ENCODE measurements at regions not wholly inside any gene's neighbourhood (a gene's known extent, or its start where the extent isn't known, plus 50 kb on each side); places are given as distances from the start of the nearest gene placed in this dataset.
"Not testable (repeated sequence)": the region's sequence is repeated elsewhere in the genome, so short reads cannot be mapped to it uniquely, and the experiment has no call there.

DNA sequence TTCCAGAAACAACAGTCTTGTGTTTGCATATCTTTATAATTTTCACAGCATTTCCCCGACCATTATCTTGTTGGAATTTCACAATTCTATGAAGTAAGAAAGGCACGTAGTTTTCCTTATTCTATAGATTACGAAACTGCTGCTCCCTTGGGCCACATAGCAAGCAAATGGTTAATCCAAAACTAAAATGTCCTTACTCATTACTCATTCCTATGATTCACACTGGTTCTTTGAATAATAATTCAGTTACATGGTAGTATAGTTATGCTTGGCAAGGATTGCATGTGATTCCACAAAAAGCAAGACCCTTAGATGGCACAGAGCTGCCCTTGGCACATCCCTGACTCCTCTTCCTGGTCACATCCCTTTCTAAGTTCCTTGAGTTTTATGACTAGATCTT lies 51.2 kb downstream of the OR13H1 start:
- no peak for DNase-seq (ENCODE audit: low spot score)

DNA sequence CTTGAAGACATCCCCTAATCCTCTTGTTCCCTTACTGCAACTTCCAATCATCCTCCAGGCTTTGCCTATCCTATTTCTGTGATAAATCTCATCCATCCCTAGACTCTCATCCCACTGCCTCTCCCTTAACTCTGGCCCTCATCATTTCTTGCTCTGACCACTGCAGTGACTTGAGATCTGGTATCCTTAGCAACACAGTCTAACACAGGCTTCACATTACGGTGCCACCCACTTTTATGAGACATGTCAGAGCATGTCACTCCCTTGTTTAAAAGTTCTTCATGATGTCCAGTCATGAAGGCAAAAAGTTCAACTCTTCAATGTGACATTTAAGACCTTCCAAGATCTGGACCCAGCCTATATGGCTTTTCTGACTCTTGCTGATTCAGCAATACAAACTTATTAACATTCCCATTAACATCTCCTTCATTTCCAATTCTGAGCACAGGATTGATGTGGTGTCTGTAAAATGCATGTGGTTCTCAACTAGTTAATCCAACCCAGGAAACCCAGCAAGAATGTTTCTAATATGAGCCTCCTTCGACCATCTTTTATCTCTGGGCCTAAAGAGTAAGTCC lies 64.0 kb downstream of the OR13H1 start:
- no peak for DNase-seq (ENCODE audit: low spot score)

DNA sequence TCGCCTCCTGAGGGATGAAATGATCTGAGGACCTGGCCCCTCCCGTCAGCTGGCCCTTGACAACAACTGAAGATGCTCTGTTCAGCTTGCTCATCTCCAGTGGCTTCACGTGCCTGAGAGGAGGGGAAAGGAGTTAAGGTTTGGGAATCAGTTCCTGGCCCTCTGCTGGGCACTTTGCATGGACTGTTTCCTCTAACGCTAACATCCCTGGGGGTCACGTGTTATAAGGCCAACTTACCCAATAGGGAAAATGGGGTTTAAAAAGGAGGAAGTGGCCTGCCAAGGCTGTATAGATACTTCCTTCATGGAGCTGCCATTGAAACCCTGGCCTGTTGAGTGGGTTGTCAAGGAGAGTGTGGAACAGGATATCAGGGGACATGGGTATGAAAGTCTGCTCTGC lies 65.6 kb downstream of the OR13H1 start:
- DNase-seq (ENCODE audit: low spot score) = no peak

DNA sequence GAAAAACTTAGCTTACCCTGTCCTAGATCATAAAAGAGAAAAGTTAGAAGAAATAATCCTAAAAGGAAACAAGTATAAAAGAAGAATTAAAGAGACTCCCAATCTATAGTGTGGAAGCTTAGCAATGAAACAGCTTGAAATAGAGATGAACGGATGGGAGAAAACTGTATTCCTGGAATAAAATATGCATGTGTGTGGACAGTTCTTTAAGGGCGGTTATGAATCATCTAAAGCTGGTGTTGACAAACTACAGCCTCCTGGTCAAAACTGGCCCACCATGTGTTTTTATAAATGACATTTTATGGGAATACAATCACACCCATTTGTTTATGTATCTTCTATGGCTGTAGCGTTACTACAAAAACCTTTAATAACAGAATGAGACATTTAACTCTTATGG lies 69.4 kb downstream of the OR13H1 start:
- no peak for DNase-seq (ENCODE audit: low spot score)

DNA sequence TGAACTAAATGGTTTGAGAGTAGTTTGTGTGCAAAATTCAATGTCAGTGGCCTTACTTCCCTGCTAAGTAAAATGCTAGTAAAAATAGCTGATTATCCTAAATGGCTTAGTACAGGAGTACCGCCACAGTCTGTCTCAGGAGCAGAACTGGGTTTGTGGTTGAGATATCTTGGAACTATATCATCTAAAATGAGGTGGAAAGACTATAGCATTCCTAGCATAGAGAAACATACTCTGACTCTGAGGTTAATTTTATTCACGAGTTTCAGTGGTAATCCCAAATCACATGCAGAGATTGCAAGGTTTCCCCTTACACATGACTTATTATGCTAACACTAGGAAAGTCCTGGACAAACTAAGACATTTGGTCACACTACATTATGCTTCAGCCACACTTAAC lies 70.4 kb downstream of the OR13H1 start:
- DNase-seq (ENCODE audit: low spot score) = no peak

DNA sequence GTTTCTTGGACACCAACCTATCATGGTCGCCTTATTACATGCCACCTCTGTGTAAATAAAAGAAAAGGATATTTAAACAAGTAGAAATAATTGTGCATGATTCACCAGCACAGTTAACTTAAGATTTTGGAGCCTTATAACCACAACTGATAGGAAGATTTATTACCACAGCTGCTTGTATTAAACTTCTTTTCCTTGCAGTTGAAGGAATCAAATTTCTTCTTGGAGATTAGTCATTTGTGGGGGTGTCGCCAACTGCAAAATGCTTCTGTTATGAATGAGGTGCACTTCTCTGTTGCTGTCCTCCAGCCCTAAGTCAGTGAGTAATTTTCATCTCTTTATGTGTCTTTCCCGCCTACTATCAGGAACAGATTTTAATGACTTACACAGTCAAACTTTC lies 73.3 kb downstream of the OR13H1 start:
- no peak for DNase-seq (ENCODE audit: low spot score)

DNA sequence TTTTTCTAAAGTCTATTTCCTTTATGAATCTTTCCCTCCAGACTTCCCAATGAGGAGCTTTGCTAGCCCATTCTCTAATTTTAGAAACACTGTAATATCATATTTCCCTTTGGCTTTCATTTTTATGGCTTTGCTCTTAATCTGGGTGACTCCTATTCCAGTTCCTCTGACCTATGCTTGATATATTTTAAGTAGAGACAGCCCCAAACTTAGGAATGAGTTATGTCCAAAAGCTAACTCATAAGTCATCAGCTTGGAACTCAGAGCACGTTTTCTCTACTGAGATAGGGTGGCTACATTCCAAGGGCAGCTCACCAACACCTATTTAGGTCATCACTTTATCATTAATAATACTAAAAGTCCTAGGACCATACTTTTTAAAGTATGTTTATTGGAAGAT lies 77.8 kb downstream of the OR13H1 start:
- DNase-seq (ENCODE audit: low spot score) = no peak

DNA sequence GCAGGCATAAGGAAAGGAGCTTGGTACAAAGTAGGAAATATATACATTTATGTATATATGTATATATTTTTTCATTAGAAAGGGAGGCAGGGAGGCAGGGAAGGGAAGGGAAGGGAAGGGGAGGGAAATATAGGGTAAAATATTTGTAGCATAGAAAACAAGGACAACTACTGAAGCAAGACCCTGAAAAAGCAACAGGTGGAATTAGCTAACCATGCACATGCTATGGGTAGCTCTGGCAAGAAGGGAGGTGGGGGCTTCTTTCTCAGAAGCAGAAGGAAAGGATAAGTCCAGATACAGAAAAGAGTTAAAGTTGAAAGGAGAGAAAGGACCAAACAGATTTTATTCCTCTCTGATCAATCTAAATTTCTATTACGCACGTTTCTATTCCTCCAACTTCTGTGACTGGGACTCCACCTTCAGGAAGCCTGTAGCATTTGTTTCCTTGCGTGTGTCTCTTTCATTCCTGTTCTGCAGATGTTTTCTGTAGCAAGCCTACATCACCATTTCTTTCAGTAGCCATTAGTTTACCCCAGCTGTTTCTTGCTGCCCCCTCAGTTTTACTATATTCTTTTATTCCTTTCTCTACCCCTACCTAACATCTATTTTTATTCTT lies 82.9 kb downstream of the OR13H1 start:
- no peak for DNase-seq (ENCODE audit: low spot score)

DNA sequence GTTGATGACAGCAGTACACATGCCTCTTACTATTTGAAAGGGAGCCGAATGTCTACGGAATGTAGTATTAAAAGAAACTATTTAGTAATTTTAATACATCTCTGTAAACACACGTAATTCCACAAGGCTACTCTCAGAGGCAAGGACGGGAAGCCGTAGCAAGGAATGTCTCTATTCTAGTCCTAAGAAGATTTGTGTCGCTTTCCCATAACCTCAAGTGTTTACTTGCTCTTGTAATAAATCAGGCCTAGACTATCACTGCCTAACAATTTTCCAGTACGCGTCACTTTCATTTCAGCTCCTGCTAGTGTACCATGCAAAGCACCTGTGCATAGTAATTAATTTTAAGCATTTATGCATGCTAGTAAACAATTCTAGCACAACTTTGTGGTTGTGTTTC lies 86.7 kb downstream of the OR13H1 start:
- DNase-seq (ENCODE audit: low spot score) = no peak

DNA sequence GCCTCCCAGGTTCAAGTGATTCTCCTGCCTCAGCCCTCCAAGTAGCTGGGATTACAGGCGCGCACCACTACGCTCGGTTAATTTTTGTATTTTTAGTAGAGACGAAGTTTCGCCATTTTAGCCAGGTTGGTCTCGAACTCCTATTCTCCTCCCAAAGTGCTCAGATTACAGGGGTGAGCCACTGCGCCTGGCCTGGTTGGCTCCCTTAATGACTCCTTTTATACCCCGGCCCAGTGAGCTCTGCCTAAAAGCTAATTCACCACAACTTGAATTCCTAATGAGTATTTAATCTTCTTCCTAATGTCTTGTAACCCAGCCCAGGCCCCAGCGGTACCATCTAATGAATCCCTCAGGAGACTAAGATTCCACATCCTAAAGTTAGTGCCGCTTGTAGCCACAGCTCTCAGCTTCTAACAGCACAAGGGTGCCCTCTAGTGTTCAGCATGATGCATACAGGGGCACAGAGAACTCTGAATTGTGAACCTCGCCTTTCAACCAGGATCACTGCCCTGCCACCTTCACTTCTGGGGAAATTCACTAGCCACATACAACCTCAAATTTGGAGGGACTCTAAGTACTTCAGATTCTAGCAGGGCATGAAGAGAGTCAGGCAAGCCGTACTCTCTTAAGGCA lies 89.5 kb downstream of the OR13H1 start:
- DNase-seq (ENCODE audit: low spot score) = peak; percentile 67

DNA sequence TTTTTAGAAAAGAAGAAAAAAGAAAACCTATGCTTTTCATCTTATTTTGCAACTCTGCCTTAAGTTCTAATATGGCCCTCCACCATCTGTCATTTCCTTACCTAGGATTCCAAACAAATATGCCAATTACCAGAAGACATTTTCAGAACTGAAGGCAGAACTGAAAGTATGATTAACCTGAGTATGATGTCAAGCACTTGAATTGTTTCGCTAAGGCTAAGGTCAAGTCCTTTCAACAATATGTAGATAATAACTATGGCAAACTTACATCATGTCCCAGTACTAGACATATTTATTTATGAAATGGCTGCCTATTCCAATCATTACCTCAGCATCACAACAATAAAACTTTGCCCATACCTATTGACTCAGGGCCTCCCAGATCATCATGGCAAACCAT lies 91.0 kb downstream of the OR13H1 start:
- DNase-seq (ENCODE audit: low spot score) = no peak

DNA sequence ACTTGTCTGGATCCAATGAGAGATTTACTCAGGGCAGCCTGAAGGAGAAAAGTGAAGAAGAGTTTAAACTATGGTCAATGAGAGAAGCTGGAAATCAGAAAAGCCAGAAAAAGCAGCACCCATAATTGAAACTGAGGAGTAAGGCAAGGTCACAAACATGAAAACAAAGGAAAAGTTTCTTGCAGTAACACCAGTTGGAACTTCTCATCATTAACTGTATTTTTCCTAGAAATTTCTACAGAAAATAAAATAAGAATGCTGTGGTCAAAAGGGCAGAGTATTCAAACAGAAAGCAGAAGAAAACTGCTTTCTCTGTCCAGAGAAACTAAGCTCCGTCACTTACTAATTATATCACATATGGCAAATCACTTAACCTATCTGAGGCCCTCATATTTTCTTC lies 102.2 kb downstream of the OR13H1 start:
- no peak for DNase-seq (ENCODE audit: low spot score)

DNA sequence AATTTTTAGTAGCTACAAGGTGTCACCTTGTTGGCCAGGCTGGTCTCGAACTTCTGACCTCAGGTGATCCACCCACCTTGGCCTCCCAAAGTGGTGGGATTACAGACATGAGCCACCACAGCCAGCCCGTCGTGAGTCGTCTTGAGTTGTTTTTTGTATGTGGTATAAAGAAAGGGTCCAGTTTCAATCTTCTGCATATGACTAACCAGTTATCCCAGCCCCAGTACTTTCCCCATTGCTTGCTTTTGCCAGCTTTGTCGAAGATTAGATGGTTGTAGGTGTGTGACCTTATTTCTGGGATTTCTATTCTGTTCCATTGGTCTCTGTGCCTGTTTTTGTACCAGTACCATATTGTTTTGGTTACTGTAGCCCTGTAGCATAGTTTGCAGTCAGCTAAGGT lies 105.9 kb downstream of the OR13H1 start:
- no peak for DNase-seq (ENCODE audit: low spot score)

DNA sequence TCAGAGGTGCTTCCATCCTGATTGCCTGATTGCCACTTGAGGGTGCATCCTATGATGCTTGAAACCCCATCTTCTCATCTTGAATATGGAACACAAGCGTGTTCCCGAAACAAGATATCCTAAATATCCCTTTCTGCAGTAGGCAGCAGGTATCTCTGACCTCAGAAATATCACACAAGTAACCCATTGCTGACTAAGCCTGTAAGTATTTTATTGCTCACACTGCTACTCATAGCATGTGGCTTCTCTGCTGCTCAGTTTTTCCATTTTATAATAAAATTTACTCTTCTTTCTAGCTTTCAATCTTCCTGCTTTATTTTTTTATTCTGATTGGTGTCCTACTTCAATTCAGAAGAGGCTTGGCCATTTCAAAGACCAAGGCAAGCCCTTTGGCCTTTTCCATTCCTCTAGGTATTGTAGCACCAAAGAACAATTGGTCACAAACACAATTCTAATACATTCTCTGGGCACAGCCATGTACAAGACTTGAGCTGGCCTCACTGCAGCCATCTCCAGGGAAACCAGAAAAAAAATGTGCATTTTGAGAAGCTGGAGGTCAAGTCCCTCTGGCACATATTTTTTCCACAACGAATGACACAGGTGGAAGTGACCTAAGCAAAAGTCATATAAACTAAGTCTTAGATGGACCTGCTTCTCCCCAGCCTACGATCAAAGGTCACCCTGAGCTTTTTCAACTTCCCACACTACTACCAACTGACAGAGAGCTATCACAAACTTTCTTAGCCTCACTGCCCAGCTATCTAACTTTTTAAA lies 107.0 kb downstream of the OR13H1 start:
- DNase-seq (ENCODE audit: low spot score) = no peak

DNA sequence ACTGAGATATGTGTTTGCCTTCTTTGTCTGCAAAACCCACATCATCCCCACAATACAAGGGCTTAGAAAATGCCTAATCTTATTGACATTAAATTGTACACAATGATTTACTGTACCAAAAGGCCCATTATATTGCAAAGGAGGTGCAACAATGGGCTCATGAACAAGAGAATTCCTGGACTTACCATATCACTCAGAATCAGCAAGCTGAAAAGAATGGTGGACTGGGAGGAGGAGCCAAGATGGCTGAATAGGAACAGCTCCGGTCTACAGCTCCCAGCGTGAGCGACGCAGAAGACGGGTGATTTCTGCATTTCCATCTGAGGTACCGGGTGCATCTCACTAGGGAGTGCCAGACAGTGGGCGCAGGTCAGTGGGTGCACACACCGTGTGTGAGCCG lies 119.9 kb downstream of the OR13H1 start:
- DNase-seq (ENCODE audit: low spot score) = not testable (repeated sequence)

DNA sequence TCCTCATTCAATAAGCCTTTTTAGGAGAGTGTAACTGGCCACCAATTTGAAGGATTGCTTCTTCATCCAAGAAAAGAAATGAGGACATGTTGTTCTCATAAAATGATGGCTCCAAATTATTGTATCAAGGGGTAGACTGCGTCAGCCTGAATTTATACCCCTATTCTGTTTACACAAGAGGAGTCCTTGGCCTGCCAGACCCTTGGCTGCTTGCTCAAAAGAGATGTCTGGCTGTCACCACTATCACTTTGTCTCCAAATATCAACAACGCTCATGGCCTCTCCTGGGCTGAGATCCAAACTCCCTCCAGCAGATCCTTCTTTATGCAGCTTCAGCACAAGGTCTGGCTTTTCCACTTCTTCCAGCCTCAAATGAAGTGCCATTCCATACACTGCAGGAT lies 127.9 kb downstream of the OR13H1 start:
- DNase-seq (ENCODE audit: low spot score) = no peak

DNA sequence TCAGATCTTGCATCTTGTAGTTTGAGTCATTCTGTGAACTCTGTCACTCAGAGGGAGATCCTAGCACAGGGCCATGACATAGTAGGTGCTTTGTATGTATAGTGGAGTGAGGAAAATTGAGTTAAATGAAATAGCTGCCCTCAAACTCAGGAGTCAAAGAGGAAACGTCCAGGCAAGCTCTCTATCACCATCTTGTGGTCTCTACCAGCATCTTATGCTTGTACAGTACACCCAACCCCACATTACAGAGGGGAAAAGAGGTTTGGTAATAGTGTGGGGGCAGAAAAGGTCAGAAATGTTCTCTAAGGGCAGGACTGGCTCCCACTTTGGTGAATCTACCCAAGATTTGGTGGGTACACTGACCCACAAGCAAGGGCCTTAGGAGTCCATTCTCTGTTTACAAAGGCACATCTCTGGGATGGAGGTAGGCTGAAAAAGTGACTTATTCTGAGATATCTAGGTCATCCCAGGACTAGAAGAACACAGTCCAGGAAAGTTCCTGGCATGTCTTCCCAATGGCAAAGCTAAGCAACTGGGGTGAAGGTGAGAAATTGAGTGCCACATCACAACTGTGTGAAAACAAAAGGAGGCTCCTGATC lies 131.8 kb downstream of the OR13H1 start:
- peak; percentile 52 for DNase-seq (ENCODE audit: low spot score)

DNA sequence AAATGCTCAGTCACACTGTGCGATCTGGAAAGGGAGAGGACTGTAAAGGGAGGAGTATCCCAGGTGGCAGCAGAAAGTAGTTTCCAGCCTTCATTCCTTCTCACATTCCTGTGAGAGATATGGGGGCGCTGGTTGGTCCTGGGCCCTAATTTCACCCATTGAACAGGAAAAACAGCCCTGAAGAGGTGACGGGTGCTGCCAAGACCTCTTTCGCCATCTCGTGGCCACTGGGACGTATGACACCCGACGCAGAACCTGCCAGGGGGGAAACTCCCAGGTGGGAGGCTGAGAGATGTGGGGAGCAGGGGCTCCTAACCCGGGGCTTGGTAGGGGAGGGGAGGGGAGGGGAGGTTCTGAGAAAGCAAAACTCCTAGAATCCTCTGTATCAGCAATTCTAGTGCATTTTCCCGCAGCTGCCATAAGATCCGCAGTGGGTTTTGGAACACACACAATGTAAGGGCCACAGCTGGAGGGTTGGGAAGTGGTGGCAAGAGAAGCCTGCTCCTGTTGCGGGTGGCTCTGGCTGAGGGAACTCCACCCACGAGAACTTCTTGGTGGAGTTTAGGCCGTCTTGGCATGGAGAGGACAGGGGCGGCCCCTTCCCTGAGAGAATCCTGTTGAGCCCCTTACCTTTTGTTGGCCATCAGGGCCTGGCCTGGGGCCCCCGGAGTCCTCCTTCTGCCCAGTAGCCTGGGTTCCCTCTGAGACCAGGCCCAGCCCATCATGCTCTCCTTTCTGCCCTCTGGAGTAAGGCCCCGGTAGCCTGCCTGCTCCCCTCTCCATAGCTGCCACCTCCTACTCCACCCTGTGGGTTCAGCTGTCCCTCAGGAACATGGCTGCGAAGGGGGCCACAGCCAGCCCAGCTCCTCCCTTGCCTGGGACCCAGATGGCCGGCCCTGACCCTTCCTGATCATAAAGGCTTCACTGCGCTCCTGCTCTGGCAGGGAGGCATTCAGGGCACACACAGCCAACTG lies 134.1 kb downstream of the OR13H1 start:
- DNase-seq (ENCODE audit: low spot score) = peak; percentile 54

DNA sequence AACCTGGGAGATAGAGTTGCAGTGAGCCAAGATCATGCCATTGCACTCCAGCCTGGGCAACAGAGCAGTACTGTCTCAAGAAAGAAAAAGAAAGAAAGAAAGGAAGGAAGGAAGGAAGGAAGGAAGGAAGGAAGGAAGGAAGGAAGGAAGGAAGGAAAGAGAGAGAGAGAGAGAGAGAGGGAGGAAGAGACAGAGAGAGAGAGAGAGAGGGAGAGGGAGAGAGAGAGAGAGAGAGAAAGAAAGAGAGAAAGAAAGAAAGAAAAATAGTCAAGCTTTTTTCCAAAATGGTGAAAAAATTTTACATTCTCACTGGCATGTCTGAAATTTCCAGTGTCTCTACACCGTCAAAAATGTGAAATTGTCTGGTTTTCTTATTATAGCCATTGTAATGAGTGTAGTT lies 138.9 kb downstream of the OR13H1 start:
- not testable (repeated sequence) for DNase-seq (ENCODE audit: low spot score)

DNA sequence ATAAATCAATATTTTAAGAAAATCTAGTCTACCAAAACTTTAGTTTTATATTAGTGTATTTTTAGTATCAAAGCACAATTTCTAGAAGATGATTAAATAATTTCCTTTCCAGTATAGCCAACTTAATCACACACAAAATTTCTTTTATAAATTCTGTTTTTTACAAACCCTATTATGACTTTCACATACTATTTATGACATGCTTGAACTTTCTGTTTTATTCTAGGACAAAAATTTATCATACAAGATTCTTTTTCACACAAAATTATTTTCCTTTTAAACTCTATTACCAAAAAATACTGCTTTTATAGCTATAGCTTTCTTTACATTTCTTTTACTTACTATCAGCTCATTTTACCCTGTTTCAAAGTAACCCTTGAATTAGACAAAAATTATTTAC lies 149.5 kb downstream of the OR13H1 start:
- no peak for DNase-seq (ENCODE audit: low spot score)

DNA sequence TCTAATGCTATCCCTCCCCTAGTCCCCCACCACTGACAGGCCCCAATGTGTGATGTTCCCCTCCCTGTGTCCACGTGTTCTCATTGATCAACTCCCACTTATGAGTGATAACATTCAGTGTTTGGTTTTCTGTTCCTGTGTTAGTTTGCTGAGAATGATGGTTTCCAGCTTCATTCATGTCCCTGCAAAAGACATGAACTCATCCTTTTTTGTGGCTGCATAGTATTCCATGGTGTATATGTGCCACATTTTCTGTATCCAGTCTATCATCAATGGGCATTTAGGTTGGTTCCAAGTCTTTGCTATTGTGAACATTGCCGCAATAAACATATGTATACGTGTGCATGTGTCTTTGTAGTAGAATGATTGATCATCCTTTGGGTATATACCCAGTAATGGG lies 153.1 kb downstream of the OR13H1 start:
- not testable (repeated sequence) for DNase-seq (ENCODE audit: low spot score)
